Loucy (cell line): ENCODE measurements at regions not wholly inside any gene's neighbourhood (a gene's known extent, or its start where the extent isn't known, plus 50 kb on each side); places are given as distances from the start of the nearest gene placed in this dataset.

Source experiments
- CTCF ChIP-seq: fragments of 200-600 bp; sonication (generic); conservative IDR thresholded peaks from 2 replicates; pipeline ENCODE4 v1.5.1; 2014; ENCODE audit warnings: mild to moderate bottlenecking, antibody characterized with exemption, low read length
- EZH2phosphoT487 ChIP-seq: fragments of 200-600 bp; IDR thresholded peaks from 2 replicates; pipeline ENCODE4 v1.6.1; 2018; ENCODE audit warnings: antibody characterized with exemption, mild to moderate bottlenecking, moderate library complexity, borderline replicate concordance

GRCh38 chr16:6646891-6647290 lies 685.8 kb upstream of the RBFOX1 start:
- TF ChIP-seq EZH2phosphoT487 (no peak), CTCF (no peak)
